Adipocyte (in vitro differentiated cells): ENCODE measurements at regions not wholly inside any gene's neighbourhood (a gene's known extent, or its start where the extent isn't known, plus 50 kb on each side); places are given as distances from the start of the nearest gene placed in this dataset.

Source experiments
- DNase-seq: peaks from one replicate; pipeline ENCODE4 v3.0.0-alpha.2; 2015; ENCODE audit warnings: low read depth
- H3K27me3 ChIP-seq: replicated peaks from 2 replicates; pipeline ENCODE4 v1.7.0; 2013; ENCODE audit warnings: mild to moderate bottlenecking, low read length, moderate library complexity; ENCODE audit not compliant: control insufficient read depth, insufficient read depth
- H3K36me3 ChIP-seq: 2 replicates; pipeline ENCODE4 v1.7.0; 2013; ENCODE audit warnings: low read length, mild to moderate bottlenecking, moderate library complexity; ENCODE audit not compliant: control insufficient read depth, insufficient read depth, severe bottlenecking
- H3K4me1 ChIP-seq: 2 replicates; pipeline ENCODE4 v1.7.0; 2013; ENCODE audit warnings: mild to moderate bottlenecking, low read length, moderate library complexity; ENCODE audit not compliant: control insufficient read depth, insufficient read depth
- H3K4me3 ChIP-seq: 2 replicates; pipeline ENCODE4 v1.7.0; 2013; ENCODE audit warnings: mild to moderate bottlenecking, low read length, moderate library complexity
- H3K9ac ChIP-seq: 2 replicates; pipeline ENCODE4 v1.7.0; 2013; ENCODE audit warnings: mild to moderate bottlenecking, low read length, moderate library complexity
- H3K9me3 ChIP-seq: 2 replicates; pipeline ENCODE4 v1.7.0; 2013; ENCODE audit warnings: mild to moderate bottlenecking, low read length, moderate library complexity; ENCODE audit not compliant: control insufficient read depth

GRCh38 chr9:86452201-86452828 lies 98.1 kb upstream of the TUT7 start:
- Histone ChIP-seq H3K4me3 (no peak overlapping the region), H3K27me3 (no peaks in the 10 kb centered on the region), H3K4me1 (peaks cover 28% of the 10 kb centered on the region), H3K9ac (no peak overlapping the region), H3K9me3 (no peaks in the 10 kb centered on the region), H3K36me3 (no peaks in the 10 kb centered on the region)
- DNase-seq = peak; percentile 25

- no peak for DNase-seq
- no peak overlapping the region for H3K4me3 ChIP-seq
- H3K9ac ChIP-seq = no peak overlapping the region
- no peaks in the 10 kb centered on the region for H3K27me3 ChIP-seq
- H3K36me3 ChIP-seq = no peaks in the 10 kb centered on the region
- no peaks in the 10 kb centered on the region for H3K9me3 ChIP-seq
- H3K4me1 ChIP-seq = peaks cover 14% of the 10 kb centered on the region
Measured at GRCh38 chr9:86449246-86449645, 95.0 kb upstream of the TUT7 start.

- no peak for DNase-seq
- Histone ChIP-seq H3K27me3 (no peaks in the 10 kb centered on the region), H3K9me3 (no peaks in the 10 kb centered on the region), H3K36me3 (no peaks in the 10 kb centered on the region), H3K9ac (no peak overlapping the region), H3K4me1 (no peaks in the 10 kb centered on the region), H3K4me3 (no peak overlapping the region)
Measured at GRCh38 chr9:86445671-86446070, 91.5 kb upstream of the TUT7 start.

GRCh38 chr9:86443992-86444391 lies 89.8 kb upstream of the TUT7 start:
- H3K4me3 ChIP-seq = no peak overlapping the region
- H3K9me3 ChIP-seq = no peaks in the 10 kb centered on the region
- no peaks in the 10 kb centered on the region for H3K36me3 ChIP-seq
- no peak overlapping the region for H3K9ac ChIP-seq
- H3K4me1 ChIP-seq = no peaks in the 10 kb centered on the region
- DNase-seq = no peak
- no peaks in the 10 kb centered on the region for H3K27me3 ChIP-seq

GRCh38 chr9:86434039-86434726 lies 80.0 kb upstream of the TUT7 start:
- H3K27me3 ChIP-seq = no peaks in the 10 kb centered on the region
- H3K36me3 ChIP-seq = no peaks in the 10 kb centered on the region

GRCh38 chr9:86424251-86424891 lies 70.2 kb upstream of the TUT7 start:
- H3K27me3 ChIP-seq = no peaks in the 10 kb centered on the region
- H3K9me3 ChIP-seq = no peaks in the 10 kb centered on the region
- no peaks in the 10 kb centered on the region for H3K36me3 ChIP-seq
- H3K4me3 ChIP-seq = peak overlapping the region; percentile 64
- H3K9ac ChIP-seq = peak overlapping the region; percentile 41
- H3K4me1 ChIP-seq = peaks cover 11% of the 10 kb centered on the region
- no peak for DNase-seq

More at GRCh38 chr9:86434039-86434726, 80.0 kb upstream of the TUT7 start:
- DNase-seq = peak; percentile 89
- H3K9me3 ChIP-seq = peaks cover 6% of the 10 kb centered on the region
- H3K4me1 ChIP-seq = peaks cover 8% of the 10 kb centered on the region
- peak overlapping the region; percentile 73 for H3K4me3 ChIP-seq
- peak overlapping the region; percentile 71 for H3K9ac ChIP-seq

GRCh38 chr9:86413971-86414880 lies 60.0 kb upstream of the TUT7 start:
- Histone ChIP-seq H3K4me1 (peaks cover 8% of the 10 kb centered on the region), H3K4me3 (no peak overlapping the region), H3K9ac (peak overlapping the region; percentile 41), H3K9me3 (no peaks in the 10 kb centered on the region), H3K27me3 (no peaks in the 10 kb centered on the region), H3K36me3 (no peaks in the 10 kb centered on the region)
- DNase-seq = peak; percentile 73

GRCh38 chr9:86410281-86410680 lies 56.1 kb upstream of the TUT7 start:
- no peaks in the 10 kb centered on the region for H3K9me3 ChIP-seq
- no peaks in the 10 kb centered on the region for H3K36me3 ChIP-seq
- H3K4me3 ChIP-seq = no peak overlapping the region
- H3K4me1 ChIP-seq = peaks cover 43% of the 10 kb centered on the region
- no peak for DNase-seq
- H3K27me3 ChIP-seq = no peaks in the 10 kb centered on the region
- H3K9ac ChIP-seq = no peak overlapping the region

- no peaks in the 10 kb centered on the region for H3K9me3 ChIP-seq
- H3K27me3 ChIP-seq = no peaks in the 10 kb centered on the region
- DNase-seq = peak; percentile 32
- no peak overlapping the region for H3K9ac ChIP-seq
- peaks cover 40% of the 10 kb centered on the region for H3K4me1 ChIP-seq
- no peaks in the 10 kb centered on the region for H3K36me3 ChIP-seq
- no peak overlapping the region for H3K4me3 ChIP-seq
Measured at GRCh38 chr9:86408121-86408520, 53.9 kb upstream of the TUT7 start.

- peak; percentile 57 for DNase-seq
- peak overlapping the region; percentile 48 for H3K9ac ChIP-seq
Measured at GRCh38 chr9:86407022-86407421, 52.8 kb upstream of the TUT7 start.

GRCh38 chr9:86406366-86406765 lies 52.2 kb upstream of the TUT7 start:
- DNase-seq = peak; percentile 83
- peak overlapping the region; percentile 11 for H3K4me3 ChIP-seq
- no peaks in the 10 kb centered on the region for H3K27me3 ChIP-seq
- no peaks in the 10 kb centered on the region for H3K9me3 ChIP-seq
- H3K9ac ChIP-seq = peak overlapping the region; percentile 48
- no peaks in the 10 kb centered on the region for H3K36me3 ChIP-seq
- peaks cover 40% of the 10 kb centered on the region for H3K4me1 ChIP-seq

More at GRCh38 chr9:86407022-86407421, 52.8 kb upstream of the TUT7 start:
- no peaks in the 10 kb centered on the region for H3K36me3 ChIP-seq
- H3K27me3 ChIP-seq = no peaks in the 10 kb centered on the region
- H3K4me1 ChIP-seq = peaks cover 40% of the 10 kb centered on the region
- H3K9me3 ChIP-seq = no peaks in the 10 kb centered on the region
- peak overlapping the region; percentile 11 for H3K4me3 ChIP-seq
